GM12892 (cell line): ENCODE measurements at regions not wholly inside any gene's neighbourhood (a gene's known extent, or its start where the extent isn't known, plus 50 kb on each side); places are given as distances from the start of the nearest gene placed in this dataset.
"Not testable (repeated sequence)": the region's sequence is repeated elsewhere in the genome, so short reads cannot be mapped to it uniquely, and the experiment has no call there.

Experiments used
- POLR2A ChIP-seq: IDR thresholded peaks from 2 replicates; pipeline ENCODE4 v1.6.1; 2011; ENCODE audit warnings: low read depth, low read length, control low read depth
- POLR2AphosphoS5 ChIP-seq: IDR thresholded peaks from 2 replicates; pipeline ENCODE4 v1.6.1; 2011; ENCODE audit warnings: low read depth, low read length, control low read depth

DNA sequence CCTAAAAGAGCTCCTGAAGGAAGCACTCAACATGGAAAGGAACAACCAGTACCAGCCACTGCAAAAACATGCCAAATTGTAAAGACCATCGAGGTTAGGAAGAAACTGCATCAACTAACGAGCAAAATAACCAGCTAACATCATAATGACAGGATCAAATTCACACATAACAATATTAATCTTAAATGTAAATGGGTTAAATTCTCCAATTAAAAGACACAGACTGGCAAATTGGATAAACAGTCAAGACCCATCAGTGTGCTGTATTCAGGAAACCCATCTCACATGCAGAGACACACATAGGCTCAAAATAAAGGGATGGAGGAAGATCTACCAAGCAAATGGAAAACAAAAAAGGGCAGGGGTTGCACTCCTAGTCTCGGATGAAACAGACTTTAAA, 191.6 kb upstream of the MGAT5 start:
- TF ChIP-seq POLR2AphosphoS5, POLR2A: not testable (repeated sequence)
